ENCODE measurements at regions not wholly inside any gene's neighbourhood (a gene's known extent, or its start where the extent isn't known, plus 50 kb on each side); places are given as distances from the start of the nearest gene placed in this dataset.

DNA sequence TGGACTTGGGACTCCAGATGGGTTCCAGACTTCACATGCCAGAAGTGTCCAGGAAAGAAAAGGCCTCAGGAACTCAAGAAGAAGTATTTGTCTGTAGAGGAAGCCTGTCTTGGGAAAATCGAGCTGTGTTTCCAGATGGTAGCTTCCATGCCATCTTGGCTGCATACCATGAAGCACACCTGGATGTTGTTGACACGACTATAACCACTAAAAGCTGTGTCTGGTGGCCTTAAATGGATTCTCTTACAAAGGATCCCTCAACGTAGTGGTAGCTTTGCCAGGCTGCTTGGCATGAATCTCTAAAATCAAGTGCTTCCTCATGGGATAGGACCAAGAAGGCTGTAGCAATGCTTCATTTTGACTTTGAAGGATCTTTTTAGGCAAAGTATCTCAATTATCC lies 313.4 kb upstream of the BOD1L1 start:
- no peak overlapping the region for H3K27ac ChIP-seq (ENCODE audit: extremely low read depth, low read depth, low read length)
- no peaks in the 10 kb centered on the region for H3K9me3 ChIP-seq (ENCODE audit: control insufficient read depth, insufficient read depth, low read depth, low read length)
- CTCF ChIA-PET: no interaction called here
- no peaks in the 10 kb centered on the region for H3K36me3 ChIP-seq (ENCODE audit: control insufficient read depth in 2 of 2, insufficient read depth in 1 of 2, low read length in 2 of 2)
- TF ChIP-seq KLF10 (tag by site-specific recombination; IDR thresholded peaks at IDR 0.05) (no peak), ZNF792 (tag by site-specific recombination; IDR thresholded peaks at IDR 0.05) (no peak), ZBTB8A (tag by site-specific recombination; IDR thresholded peaks at IDR 0.05) (no peak), ZNF404 (tag by site-specific recombination; IDR thresholded peaks at IDR 0.05) (no peak), ZNF16 (tag by site-specific recombination; IDR thresholded peaks at IDR 0.05; ENCODE audit: low read depth) (no peak), ZNF24 (tag by site-specific recombination; IDR thresholded peaks at IDR 0.05) (no peak), ZNF214 (tag by site-specific recombination; IDR thresholded peaks at IDR 0.05; ENCODE audit: borderline replicate concordance) (no peak), ZNF341 (tag by site-specific recombination; IDR thresholded peaks at IDR 0.05; ENCODE audit: low read depth) (no peak), RBAK (tag by site-specific recombination; IDR thresholded peaks at IDR 0.05) (no peak), ZNF274 (IDR thresholded peaks at IDR 0.05; ENCODE audit: low read length) (no peak), ZNF274 (tag by site-specific recombination; IDR thresholded peaks at IDR 0.05; ENCODE audit: borderline replicate concordance) (no peak), OSR2 (tag by site-specific recombination; IDR thresholded peaks at IDR 0.05) (no peak), ZNF2 (tag by site-specific recombination; IDR thresholded peaks at IDR 0.05) (no peak), ZFP37 (tag by site-specific recombination; IDR thresholded peaks at IDR 0.05) (no peak), ZNF169 (tag by site-specific recombination; IDR thresholded peaks at IDR 0.05) (no peak), ZNF791 (tag by site-specific recombination; IDR thresholded peaks at IDR 0.05) (no peak), ZNF677 (tag by site-specific recombination; IDR thresholded peaks at IDR 0.05) (no peak)
- TF ChIP-seq, protein P1, sequence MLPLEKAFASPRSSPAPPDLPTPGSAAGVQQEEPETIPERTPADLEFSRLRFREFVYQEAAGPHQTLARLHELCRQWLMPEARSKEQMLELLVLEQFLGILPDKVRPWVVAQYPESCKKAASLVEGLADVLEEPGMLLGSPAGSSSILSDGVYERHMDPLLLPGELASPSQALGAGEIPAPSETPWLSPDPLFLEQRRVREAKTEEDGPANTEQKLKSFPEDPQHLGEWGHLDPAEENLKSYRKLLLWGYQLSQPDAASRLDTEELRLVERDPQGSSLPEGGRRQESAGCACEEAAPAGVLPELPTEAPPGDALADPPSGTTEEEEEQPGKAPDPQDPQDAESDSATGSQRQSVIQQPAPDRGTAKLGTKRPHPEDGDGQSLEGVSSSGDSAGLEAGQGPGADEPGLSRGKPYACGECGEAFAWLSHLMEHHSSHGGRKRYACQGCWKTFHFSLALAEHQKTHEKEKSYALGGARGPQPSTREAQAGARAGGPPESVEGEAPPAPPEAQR (tag by site-specific recombination; IDR thresholded peaks at IDR 0.05): no peak
- TF ChIP-seq, protein P2, sequence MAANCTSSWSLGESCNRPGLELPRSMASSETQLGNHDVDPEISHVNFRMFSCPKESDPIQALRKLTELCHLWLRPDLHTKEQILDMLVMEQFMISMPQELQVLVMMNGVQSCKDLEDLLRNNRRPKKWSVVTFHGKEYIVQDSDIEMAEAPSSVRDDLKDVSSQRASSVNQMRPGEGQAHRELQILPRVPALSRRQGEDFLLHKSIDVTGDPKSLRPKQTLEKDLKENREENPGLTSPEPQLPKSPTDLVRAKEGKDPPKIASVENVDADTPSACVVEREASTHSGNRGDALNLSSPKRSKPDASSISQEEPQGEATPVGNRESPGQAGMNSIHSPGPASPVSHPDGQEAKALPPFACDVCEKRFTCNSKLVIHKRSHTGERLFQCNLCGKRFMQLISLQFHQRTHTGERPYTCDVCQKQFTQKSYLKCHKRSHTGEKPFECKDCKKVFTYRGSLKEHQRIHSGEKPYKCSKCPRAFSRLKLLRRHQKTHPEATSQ (tag by site-specific recombination; IDR thresholded peaks at IDR 0.05): no peak
- no peaks in the 10 kb centered on the region for H3K4me1 ChIP-seq (ENCODE audit: control insufficient read depth, insufficient read depth, low read length)
- H3K4me3 ChIP-seq (ENCODE audit: low read depth, low read length): no peak overlapping the region
- POLR2A ChIA-PET: no interaction called here

DNA sequence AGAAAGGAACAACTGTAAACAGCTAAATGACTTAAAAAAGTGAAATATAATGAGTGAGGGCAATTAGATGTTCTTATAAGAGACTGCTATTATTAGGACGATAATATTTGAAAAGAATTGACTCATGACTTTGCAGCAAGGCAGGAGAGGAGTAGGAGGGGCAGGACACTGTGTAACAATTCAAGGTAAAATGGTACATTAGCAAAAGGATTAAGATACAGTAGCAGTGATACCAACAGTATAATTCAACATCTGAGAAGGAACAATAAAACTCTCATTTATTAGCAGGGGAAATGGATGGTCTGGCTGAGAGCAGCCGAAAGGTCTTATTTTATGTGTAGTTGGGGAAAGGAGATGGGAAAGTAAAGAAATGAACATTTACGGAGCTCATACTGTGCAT lies 315.5 kb upstream of the BOD1L1 start:
- no peak overlapping the region for H3K4me3 ChIP-seq (ENCODE audit: low read depth, low read length)
- H3K36me3 ChIP-seq (ENCODE audit: control insufficient read depth in 2 of 2, insufficient read depth in 1 of 2, low read length in 2 of 2): no peaks in the 10 kb centered on the region
- CTCF ChIA-PET: no interaction called here
- TF ChIP-seq ZNF146 (tag by site-specific recombination; IDR thresholded peaks at IDR 0.05): no peak
- no peak for TF ChIP-seq ZFP37 (tag by site-specific recombination; IDR thresholded peaks at IDR 0.05)
- TF ChIP-seq, protein P3, sequence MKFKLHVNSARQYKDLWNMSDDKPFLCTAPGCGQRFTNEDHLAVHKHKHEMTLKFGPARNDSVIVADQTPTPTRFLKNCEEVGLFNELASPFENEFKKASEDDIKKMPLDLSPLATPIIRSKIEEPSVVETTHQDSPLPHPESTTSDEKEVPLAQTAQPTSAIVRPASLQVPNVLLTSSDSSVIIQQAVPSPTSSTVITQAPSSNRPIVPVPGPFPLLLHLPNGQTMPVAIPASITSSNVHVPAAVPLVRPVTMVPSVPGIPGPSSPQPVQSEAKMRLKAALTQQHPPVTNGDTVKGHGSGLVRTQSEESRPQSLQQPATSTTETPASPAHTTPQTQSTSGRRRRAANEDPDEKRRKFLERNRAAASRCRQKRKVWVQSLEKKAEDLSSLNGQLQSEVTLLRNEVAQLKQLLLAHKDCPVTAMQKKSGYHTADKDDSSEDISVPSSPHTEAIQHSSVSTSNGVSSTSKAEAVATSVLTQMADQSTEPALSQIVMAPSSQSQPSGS (tag by site-specific recombination; IDR thresholded peaks at IDR 0.05; ENCODE audit: low read depth): no peak
- no peak for TF ChIP-seq ZNF174 (tag by site-specific recombination; IDR thresholded peaks at IDR 0.05)
- no peaks in the 10 kb centered on the region for H3K4me1 ChIP-seq (ENCODE audit: control insufficient read depth, insufficient read depth, low read length)
- no peak overlapping the region for H3K27ac ChIP-seq (ENCODE audit: extremely low read depth, low read depth, low read length)
- POLR2A ChIA-PET: no interaction called here
- H3K9me3 ChIP-seq (ENCODE audit: control insufficient read depth, insufficient read depth, low read depth, low read length): no peaks in the 10 kb centered on the region

All from HEK293 (cell line).